SJSA1 (cell line): ENCODE measurements at regions not wholly inside any gene's neighbourhood (a gene's known extent, or its start where the extent isn't known, plus 50 kb on each side); places are given as distances from the start of the nearest gene placed in this dataset.
"Not testable (repeated sequence)": the region's sequence is repeated elsewhere in the genome, so short reads cannot be mapped to it uniquely, and the experiment has no call there.

Experiments
- DNase-seq, 2 experiments: peaks; one replicate each; pipeline ENCODE4 v3.0.0-alpha.2; 2015 to 2020; ENCODE audit warnings: low spot score in 2 of 2, low read depth in 1 of 2
- H3K27ac ChIP-seq: fragments of 250-450 bp; sonication (Bioruptor Pico); 2 replicates; pipeline ENCODE4 v1.5.1; 2020; ENCODE audit warnings: mild to moderate bottlenecking, moderate library complexity
- H3K27me3 ChIP-seq: fragments of 250-450 bp; sonication (Bioruptor Pico); replicated peaks from 2 replicates; pipeline ENCODE4 v1.5.1; 2020; ENCODE audit warnings: mild to moderate bottlenecking, moderate library complexity
- H3K36me3 ChIP-seq: fragments of 250-450 bp; sonication (Bioruptor Pico); 2 replicates; pipeline ENCODE4 v1.5.1; 2020; ENCODE audit warnings: mild to moderate bottlenecking
- H3K4me1 ChIP-seq: fragments of 250-450 bp; sonication (Bioruptor Pico); replicated peaks from 2 replicates; pipeline ENCODE4 v1.6.1; 2021; ENCODE audit warnings: mild to moderate bottlenecking
- H3K4me3 ChIP-seq: fragments of 250-450 bp; sonication (Bioruptor Pico); 2 replicates; pipeline ENCODE4 v1.5.1; 2020; ENCODE audit warnings: mild to moderate bottlenecking
- H3K9me3 ChIP-seq: fragments of 250-450 bp; sonication (Bioruptor Pico); replicated peaks from 2 replicates; pipeline ENCODE4 v1.5.1; 2020; ENCODE audit warnings: mild to moderate bottlenecking

DNA sequence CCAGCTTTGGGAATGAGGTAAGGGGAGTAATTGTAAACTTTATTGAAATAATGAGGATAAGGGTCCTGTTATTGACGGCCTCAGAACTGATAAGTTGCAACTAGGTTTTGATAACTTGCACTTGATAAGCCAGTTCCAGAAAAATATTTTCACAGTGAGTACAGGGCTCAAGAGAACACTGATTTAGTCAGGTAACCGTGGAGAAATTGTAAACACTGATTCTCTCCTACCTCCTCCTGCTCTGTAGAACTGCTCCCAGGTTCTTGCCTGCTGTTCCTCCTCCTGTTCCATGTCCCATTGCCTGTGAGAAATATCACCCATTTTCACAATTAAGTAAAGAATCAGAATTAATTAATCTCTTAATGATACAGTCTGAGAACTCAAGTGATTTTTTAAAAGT, 55.0 kb upstream of the CXXC4 start:
- no peak overlapping the region for H3K27ac ChIP-seq
- no peak for DNase-seq
- H3K27me3 ChIP-seq: no peaks in the 10 kb centered on the region
- H3K4me1 ChIP-seq: no peaks in the 10 kb centered on the region
- H3K4me3 ChIP-seq: no peak overlapping the region
- no peaks in the 10 kb centered on the region for H3K9me3 ChIP-seq
- no peaks in the 10 kb centered on the region; the same call in 1 of the 2 replicates for H3K36me3 ChIP-seq

DNA sequence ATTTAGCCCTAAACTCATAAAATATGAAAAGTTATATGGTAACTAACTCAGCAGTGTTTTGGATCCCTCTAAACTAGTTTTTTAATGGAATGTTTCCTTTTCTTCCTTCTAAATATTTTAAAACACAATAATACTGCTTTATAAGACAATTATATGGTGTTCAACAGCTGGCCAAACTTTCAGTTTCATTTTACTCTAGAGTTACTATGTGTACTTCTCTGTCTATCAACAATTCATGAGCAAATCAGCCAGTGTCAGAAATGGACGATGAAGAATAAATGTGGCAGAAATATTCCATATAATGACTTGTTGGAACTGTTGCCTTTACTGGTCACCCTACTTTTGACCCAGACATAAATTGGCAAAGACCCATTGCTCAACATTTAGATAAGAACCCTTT, 64.8 kb upstream of the CXXC4 start:
- no peak for DNase-seq

DNA sequence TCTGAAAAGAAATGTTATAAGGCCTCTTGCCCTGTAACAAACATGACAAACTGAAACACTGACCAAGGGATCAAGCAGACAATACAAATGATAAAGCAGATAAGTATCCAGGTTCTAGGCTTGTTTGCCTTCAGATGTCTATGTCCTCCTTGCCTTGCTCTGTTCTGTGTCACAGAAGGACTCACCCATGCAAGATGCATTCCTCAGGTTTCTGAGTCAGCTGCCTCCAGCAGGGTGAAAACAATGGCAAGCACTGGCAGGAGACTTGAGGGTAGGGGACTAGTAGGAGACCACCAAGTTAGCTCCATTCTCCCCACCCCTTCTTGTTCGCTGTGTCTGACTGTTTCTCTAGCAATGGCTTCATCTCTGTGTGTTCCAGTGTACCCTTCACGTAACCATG, 76.6 kb upstream of the CXXC4 start:
- H3K36me3 ChIP-seq: no peaks in the 10 kb centered on the region
- H3K4me1 ChIP-seq: peaks cover 10% of the 10 kb centered on the region
- H3K27ac ChIP-seq: peak overlapping the region; percentile 27; the same call in 1 of the 2 replicates
- H3K4me3 ChIP-seq: no peak overlapping the region
- DNase-seq: peak; percentile 53 to 70
- H3K9me3 ChIP-seq: no peaks in the 10 kb centered on the region
- H3K27me3 ChIP-seq: no peaks in the 10 kb centered on the region

More for the DNA sequence above, 64.8 kb upstream of the CXXC4 start:
- no peaks in the 10 kb centered on the region for H3K4me1 ChIP-seq
- no peak overlapping the region for H3K4me3 ChIP-seq
- H3K27me3 ChIP-seq: no peaks in the 10 kb centered on the region
- no peaks in the 10 kb centered on the region for H3K9me3 ChIP-seq
- H3K27ac ChIP-seq: no peak overlapping the region
- H3K36me3 ChIP-seq: no peaks in the 10 kb centered on the region

DNA sequence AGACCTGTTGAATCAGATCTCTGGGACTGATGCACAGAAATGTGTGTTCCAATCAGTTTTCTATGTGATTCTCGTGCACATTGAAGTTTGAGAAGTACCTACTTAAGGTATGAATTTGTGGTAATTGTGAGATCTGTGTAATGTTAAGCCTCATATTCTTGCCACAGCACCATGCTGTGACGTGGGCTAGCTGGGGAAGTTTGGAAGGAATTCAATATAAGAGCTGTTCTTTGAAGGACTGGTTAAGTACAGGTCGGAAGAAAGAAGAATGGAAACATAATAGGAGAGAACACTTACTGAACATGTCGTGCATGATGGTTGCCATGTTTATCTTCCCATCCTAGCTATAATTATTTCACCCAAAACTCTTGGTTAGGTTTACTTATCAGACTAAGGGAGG, 79.7 kb upstream of the CXXC4 start:
- Histone ChIP-seq H3K36me3 (no peaks in the 10 kb centered on the region), H3K4me1 (peaks cover 10% of the 10 kb centered on the region), H3K9me3 (no peaks in the 10 kb centered on the region; the same call in 1 of the 2 replicates), H3K27me3 (no peaks in the 10 kb centered on the region), H3K27ac (no peak overlapping the region), H3K4me3 (no peak overlapping the region)
- DNase-seq: no peak

DNA sequence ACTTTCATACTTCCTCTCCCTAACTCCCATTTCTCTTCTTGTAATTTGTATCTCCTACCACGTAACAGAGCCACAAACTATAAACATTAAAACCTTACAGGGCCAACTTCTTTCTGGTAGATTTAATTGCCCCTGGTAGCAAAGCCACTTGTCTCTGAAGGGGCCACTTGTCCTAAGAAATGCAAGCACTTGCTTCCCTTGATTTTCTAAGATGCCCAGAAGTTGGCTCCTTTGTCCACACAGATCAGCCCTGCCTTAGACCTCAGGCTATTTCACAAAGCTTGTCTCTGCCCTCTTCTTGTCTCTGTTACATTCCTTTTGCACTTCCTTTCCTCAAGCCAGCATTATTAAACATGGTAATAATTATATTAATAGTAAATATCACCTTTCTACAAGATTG, 80.6 kb upstream of the CXXC4 start:
- DNase-seq: no peak
- Histone ChIP-seq H3K9me3 (no peaks in the 10 kb centered on the region; the same call in 1 of the 2 replicates), H3K27ac (no peak overlapping the region)

DNA sequence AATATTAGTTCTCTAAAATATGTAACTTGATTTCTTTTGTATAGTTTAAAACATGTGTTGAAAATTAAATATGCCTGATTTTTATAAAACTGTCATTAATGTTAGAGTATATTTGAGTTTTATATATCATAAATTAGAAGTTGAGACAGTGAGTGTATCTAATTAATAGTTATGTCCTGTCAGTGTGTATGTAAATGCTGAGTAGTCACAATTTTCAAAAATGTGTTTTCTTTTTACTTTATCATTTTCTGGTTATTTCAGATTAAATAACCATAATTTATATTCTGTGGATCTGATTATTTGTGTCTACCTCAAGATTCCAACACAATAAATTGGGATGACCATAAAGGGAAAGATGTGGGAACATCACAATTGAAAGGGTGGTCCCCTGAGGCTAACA, 82.7 kb upstream of the CXXC4 start:
- no peak for DNase-seq
- H3K9me3 ChIP-seq: no peaks in the 10 kb centered on the region; the same call in 1 of the 2 replicates

More for the DNA sequence above, 80.6 kb upstream of the CXXC4 start:
- Histone ChIP-seq H3K4me1 (peaks cover 10% of the 10 kb centered on the region), H3K36me3 (no peaks in the 10 kb centered on the region), H3K27me3 (no peaks in the 10 kb centered on the region), H3K4me3 (no peak overlapping the region)

DNA sequence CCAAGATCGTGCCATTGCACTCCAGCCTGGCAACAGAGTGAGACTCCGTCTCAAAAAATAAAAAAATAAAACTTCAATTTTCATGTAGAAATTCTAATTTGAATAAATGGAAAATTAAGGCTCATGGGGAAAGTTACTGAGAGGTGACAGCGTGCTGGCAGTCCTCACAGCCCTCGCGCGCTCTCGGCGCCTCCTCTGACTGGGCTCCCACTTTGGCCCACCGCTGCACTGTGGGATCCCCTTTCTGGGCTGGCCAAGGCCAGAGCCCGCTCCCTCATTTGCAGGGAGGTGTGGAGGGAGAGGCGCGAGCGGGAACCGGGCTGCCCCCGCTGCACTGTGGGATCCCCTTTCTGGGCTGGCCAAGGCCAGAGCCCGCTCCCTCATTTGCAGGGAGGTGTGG, 86.8 kb upstream of the CXXC4 start:
- H3K27me3 ChIP-seq, DNase-seq, H3K4me3 ChIP-seq, H3K4me1 ChIP-seq, H3K27ac ChIP-seq, H3K9me3 ChIP-seq, H3K36me3 ChIP-seq: not testable (repeated sequence)

More for the DNA sequence above, 82.7 kb upstream of the CXXC4 start:
- H3K27ac ChIP-seq: no peak overlapping the region
- H3K4me1 ChIP-seq: no peaks in the 10 kb centered on the region
- H3K27me3 ChIP-seq: no peaks in the 10 kb centered on the region
- no peak overlapping the region for H3K4me3 ChIP-seq
- H3K36me3 ChIP-seq: no peaks in the 10 kb centered on the region

DNA sequence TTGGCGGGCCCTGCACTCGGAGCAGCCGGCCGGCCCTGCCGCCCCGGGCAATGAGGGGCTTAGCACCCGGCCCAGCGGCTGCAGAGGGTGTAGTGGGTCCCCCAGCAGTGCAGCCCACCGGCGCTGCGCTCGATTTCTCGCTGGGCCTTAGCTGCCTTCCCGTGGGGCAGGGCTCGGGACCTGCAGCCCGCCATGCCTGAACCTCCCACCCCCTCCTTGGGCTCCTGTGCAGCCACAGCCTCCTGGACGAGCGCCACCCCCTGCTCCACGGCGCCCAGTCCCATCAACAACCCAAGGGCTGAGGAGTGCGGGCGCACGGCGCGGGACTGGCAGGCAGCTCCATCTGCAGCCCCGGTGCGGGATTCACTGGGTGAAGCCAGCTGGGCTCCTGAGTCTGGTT, 87.4 kb upstream of the CXXC4 start:
- not testable (repeated sequence) for H3K4me3 ChIP-seq, H3K4me1 ChIP-seq, H3K9me3 ChIP-seq, DNase-seq, H3K27me3 ChIP-seq, H3K27ac ChIP-seq, H3K36me3 ChIP-seq

DNA sequence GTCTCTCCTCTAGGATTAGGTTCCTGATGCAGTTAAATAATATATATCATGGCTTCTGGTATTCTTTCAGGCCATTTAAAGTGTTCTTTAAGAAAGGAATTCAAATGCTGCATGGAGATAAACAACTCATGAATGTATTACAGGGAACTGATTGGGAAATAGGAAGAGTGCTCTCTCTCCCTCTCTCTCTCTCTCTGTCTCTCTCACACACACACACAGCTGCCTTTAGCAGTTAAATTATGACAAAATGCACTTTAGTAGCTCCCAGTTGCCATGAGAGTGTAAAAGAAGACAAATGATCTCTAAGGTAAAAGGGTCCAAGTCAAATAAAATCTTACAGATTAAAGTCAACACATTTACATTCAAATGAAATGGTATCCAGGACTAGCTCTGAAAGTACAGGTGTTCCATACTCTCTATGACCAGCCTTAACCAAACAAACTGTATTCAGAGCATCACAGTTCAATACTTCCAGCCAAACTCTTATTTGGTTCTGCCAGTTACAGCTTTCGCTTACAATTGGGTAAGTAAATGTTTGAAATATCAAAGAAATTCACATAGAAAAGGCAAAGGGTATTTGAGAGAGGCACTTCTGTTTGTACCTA, 94.7 kb upstream of the CXXC4 start:
- Histone ChIP-seq H3K4me3 (no peak overlapping the region), H3K36me3 (no peaks in the 10 kb centered on the region), H3K4me1 (no peaks in the 10 kb centered on the region), H3K27me3 (no peaks in the 10 kb centered on the region; the same call in 1 of the 2 replicates), H3K9me3 (no peaks in the 10 kb centered on the region), H3K27ac (no peak overlapping the region)
- DNase-seq: no peak

DNA sequence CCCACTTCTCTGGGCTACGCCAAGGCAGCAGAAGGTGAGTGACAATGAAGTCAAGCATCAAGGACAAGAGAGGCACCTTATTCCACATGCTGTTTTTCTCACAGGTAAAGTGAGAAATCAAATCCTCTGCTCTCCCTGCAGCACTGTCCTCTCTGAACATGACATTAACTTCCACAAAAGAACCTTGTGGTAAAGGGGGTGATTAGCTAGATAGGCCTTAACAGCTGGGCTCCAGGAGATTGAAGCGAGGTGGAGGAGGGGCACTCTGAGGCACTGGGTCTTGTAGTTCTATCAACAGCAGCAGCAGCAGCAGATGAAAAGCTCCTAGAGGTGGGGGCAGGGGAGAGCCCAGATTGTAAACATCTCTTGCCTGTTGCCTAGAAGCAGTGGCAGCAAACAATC, 96.8 kb upstream of the CXXC4 start:
- no peak overlapping the region for H3K4me3 ChIP-seq
- DNase-seq: no peak
- H3K27me3 ChIP-seq: no peaks in the 10 kb centered on the region; the same call in 1 of the 2 replicates
- H3K4me1 ChIP-seq: no peaks in the 10 kb centered on the region
- H3K27ac ChIP-seq: no peak overlapping the region
- H3K9me3 ChIP-seq: no peaks in the 10 kb centered on the region
- H3K36me3 ChIP-seq: no peaks in the 10 kb centered on the region

DNA sequence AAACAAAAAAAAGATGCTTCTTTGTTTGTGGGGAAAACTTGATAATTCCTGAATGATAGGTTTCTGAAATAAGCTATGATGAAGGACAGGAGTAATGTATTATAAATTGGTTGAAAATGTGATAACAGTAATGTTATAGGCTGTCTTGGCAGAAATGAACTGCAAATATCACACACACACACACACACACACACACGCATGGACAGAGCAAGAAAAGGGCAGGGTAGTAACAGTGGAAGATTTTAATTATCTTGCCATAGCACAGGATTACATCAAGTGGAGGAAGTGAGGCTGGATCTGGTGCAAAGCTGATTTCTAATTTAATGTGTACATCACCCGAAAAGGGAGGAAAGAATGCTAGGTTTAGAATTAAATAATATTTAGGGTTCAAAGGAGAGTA, 97.5 kb upstream of the CXXC4 start:
- H3K27ac ChIP-seq: no peak overlapping the region
- no peaks in the 10 kb centered on the region for H3K36me3 ChIP-seq
- H3K4me3 ChIP-seq: no peak overlapping the region
- H3K4me1 ChIP-seq: no peaks in the 10 kb centered on the region
- H3K27me3 ChIP-seq: no peaks in the 10 kb centered on the region; the same call in 1 of the 2 replicates
- no peaks in the 10 kb centered on the region for H3K9me3 ChIP-seq
- DNase-seq: no peak

DNA sequence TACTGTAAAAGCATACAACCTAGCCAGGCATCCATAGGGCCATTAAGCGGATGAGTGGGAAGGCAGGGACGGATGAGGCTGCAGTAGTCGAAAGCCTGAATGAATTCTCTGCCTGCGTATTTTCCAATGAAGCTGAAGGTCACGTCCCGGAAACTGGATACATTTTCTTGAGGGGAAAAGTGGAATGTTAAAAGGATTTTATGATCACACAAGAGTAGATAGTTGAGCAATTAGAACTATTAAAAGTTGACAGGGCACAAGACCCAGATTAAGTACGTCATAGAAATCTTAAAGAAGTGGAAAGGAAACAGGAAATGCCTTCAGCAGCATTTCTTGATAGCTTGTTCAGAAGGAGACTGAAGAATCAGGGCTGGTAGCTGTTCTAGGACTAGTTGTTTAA, 98.3 kb upstream of the CXXC4 start:
- no peaks in the 10 kb centered on the region for H3K36me3 ChIP-seq
- no peaks in the 10 kb centered on the region for H3K9me3 ChIP-seq
- DNase-seq: no peak
- H3K27ac ChIP-seq: no peak overlapping the region
- H3K4me1 ChIP-seq: no peaks in the 10 kb centered on the region
- H3K27me3 ChIP-seq: no peaks in the 10 kb centered on the region; the same call in 1 of the 2 replicates
- no peak overlapping the region for H3K4me3 ChIP-seq

DNA sequence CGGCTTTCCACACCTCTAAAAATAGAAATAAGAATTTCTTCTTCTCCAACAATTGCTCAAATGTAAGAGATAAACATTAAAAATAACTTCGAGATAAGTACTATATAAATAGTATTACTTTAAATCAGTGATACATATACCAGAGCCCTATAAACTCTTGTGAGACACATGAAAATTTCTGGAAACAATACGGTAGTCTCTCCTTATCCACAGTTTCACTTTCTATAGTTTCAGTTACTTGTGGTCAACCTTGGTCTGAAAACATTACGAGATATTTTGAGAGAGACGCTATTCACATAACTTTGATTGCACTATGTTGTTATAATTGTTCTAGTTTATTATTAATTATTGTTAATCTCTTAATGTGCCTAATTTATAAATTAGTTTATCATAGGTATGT, 101.5 kb upstream of the CXXC4 start:
- Histone ChIP-seq H3K4me1 (no peaks in the 10 kb centered on the region), H3K27ac (no peak overlapping the region), H3K27me3 (no peaks in the 10 kb centered on the region), H3K9me3 (no peaks in the 10 kb centered on the region), H3K4me3 (no peak overlapping the region), H3K36me3 (no peaks in the 10 kb centered on the region)
- DNase-seq: no peak

DNA sequence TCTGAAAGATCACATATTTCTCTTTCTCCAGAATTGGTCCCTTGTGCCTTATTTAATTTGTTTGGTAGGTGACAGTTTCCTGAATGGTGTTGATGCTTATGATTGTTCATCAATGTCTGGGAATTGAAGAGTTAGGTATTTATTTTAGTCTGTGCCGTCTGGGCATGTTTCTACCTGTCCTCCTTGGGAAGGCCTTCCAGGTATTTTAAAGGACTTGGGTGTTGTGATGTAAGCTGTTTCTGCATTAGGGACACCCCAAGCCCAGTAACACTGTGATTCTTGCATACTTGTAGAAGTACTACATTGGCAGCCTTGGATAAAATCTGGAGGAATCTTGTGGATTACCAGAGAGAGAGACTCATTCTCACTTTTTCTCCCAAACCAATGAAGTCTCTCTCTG, 120.8 kb upstream of the CXXC4 start:
- Histone ChIP-seq H3K27me3 (no peaks in the 10 kb centered on the region), H3K4me3 (no peak overlapping the region), H3K4me1 (no peaks in the 10 kb centered on the region), H3K36me3 (no peaks in the 10 kb centered on the region), H3K27ac (no peak overlapping the region), H3K9me3 (no peaks in the 10 kb centered on the region)
- no peak for DNase-seq

DNA sequence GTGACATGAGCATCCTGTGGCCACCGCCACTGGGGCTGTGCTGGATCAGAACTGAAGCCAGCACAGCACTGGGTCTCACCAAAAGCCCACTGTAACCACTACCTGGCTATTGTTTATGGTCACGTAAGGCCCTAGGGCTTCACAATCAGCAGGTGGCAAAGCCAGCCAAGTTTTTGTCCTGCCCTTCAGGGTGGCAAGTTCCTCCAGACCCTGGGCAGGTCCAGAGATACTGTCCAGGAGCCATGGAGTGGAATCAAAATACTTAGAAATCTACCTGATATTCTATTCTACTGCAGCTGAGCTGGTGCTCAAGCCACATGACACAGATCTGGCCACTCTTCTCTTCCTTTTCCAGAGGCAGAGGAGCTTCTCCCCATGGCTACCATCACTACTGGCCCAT, 121.2 kb upstream of the CXXC4 start:
- Histone ChIP-seq H3K36me3 (no peaks in the 10 kb centered on the region), H3K27me3 (no peaks in the 10 kb centered on the region), H3K27ac (no peak overlapping the region), H3K9me3 (no peaks in the 10 kb centered on the region), H3K4me3 (no peak overlapping the region), H3K4me1 (no peaks in the 10 kb centered on the region)
- no peak for DNase-seq
